Keratinocyte (primary cell): ENCODE measurements at regions not wholly inside any gene's neighbourhood (a gene's known extent, or its start where the extent isn't known, plus 50 kb on each side); places are given as distances from the start of the nearest gene placed in this dataset.

ENCODE experiments used
- DNase-seq: peaks from one replicate; pipeline ENCODE4 v3.0.0-alpha.2; 2011; ENCODE audit warnings: low read depth, missing footprints, low spot score
- FAIRE-seq: peaks from 2 replicates; lab custom pipeline; 2011; peaks lifted over from hg19 to GRCh38; lab: Jason Lieb, UNC
- H2AFZ ChIP-seq: 2 replicates; pipeline ENCODE4 v1.6.0; 2012; ENCODE audit warnings: low read length, control low read depth, inconsistent platforms; ENCODE audit not compliant: control insufficient read depth
- H3K27ac ChIP-seq: 2 replicates; pipeline ENCODE4 v1.5.1; 2011; ENCODE audit warnings: low read length; ENCODE audit not compliant: control insufficient read depth, insufficient read depth
- H3K27me3 ChIP-seq: 3 replicates; pipeline ENCODE4 v1.6.0; 2011; ENCODE audit warnings: low read length; ENCODE audit not compliant: control insufficient read depth, insufficient read depth; ENCODE audit errors: extremely low read depth
- H3K36me3 ChIP-seq, 2 experiments: 2 replicates in 1 of 2; 3 replicates in 1 of 2; pipeline ENCODE4 v1.5.1; 2011; ENCODE audit warnings: low read length in 2 of 2, mild to moderate bottlenecking in 1 of 2; ENCODE audit not compliant: control insufficient read depth in 2 of 2, insufficient read depth in 2 of 2; ENCODE audit errors: extremely low read depth in 1 of 2
- H3K4me1 ChIP-seq: 3 replicates; pipeline ENCODE4 v1.5.1; 2011; ENCODE audit warnings: low read length; ENCODE audit not compliant: control insufficient read depth, insufficient read depth; ENCODE audit errors: extremely low read depth
- H3K4me2 ChIP-seq: 3 replicates; pipeline ENCODE4 v1.6.0; 2011; ENCODE audit warnings: low read depth, low read length; ENCODE audit not compliant: control insufficient read depth, insufficient read depth; ENCODE audit errors: extremely low read depth
- H3K4me3 ChIP-seq, 3 experiments: fragments of 200-600 bp in 1 of 3; sonication (generic) in 1 of 3; 2 replicates in 2 of 3; 3 replicates in 1 of 3; pipeline ENCODE4 v1.5.1; 2011 to 2016; ENCODE audit warnings: low read length in 3 of 3, mild to moderate bottlenecking in 3 of 3, control low read depth in 2 of 3, inconsistent platforms in 1 of 3, low read depth in 1 of 3, mixed read lengths in 1 of 3, mixed run types in 1 of 3, moderate library complexity in 1 of 3; ENCODE audit not compliant: control insufficient read depth in 2 of 3, insufficient read depth in 2 of 3; ENCODE audit errors: extremely low read depth in 1 of 3
- H3K79me2 ChIP-seq: 2 replicates; pipeline ENCODE4 v1.6.0; 2012; ENCODE audit warnings: low read length; ENCODE audit not compliant: control insufficient read depth, insufficient read depth
- H3K9ac ChIP-seq: 3 replicates; pipeline ENCODE4 v1.6.0; 2011; ENCODE audit warnings: low read length; ENCODE audit not compliant: control insufficient read depth, insufficient read depth; ENCODE audit errors: extremely low read depth
- H3K9me1 ChIP-seq: 3 replicates; pipeline ENCODE4 v1.6.0; 2011; ENCODE audit warnings: low read length; ENCODE audit not compliant: control insufficient read depth, insufficient read depth; ENCODE audit errors: extremely low read depth
- H3K9me3 ChIP-seq: 2 replicates; pipeline ENCODE4 v1.5.1; 2012; ENCODE audit warnings: low read depth, low read length; ENCODE audit not compliant: control insufficient read depth
- H4K20me1 ChIP-seq: 3 replicates; pipeline ENCODE4 v1.6.0; 2011; ENCODE audit warnings: low read length; ENCODE audit not compliant: control insufficient read depth, insufficient read depth; ENCODE audit errors: extremely low read depth
- CTCF ChIP-seq, 3 experiments: IDR thresholded peaks in 1 of 3; conservative IDR thresholded peaks in 1 of 3; optimal IDR thresholded peaks in 1 of 3; 2 replicates in 2 of 3; 3 replicates in 1 of 3; pipeline versions ENCODE3 to v1.5.1; 2011; ENCODE audit warnings: low read length in 3 of 3, mild to moderate bottlenecking in 3 of 3, moderate library complexity in 2 of 3, control low read depth in 1 of 3, inconsistent platforms in 1 of 3; ENCODE audit not compliant: insufficient read depth in 2 of 3; ENCODE audit errors: extremely low read depth in 1 of 3
- EZH2 ChIP-seq: IDR thresholded peaks from one replicate; pipeline ENCODE4 v1.6.1; 2012; ENCODE audit warnings: inconsistent platforms, mild to moderate bottlenecking, low read length, moderate library complexity
- dilution Hi-C: fragments of 300-500 bp; cut with MboI; formaldehyde crosslinking; loops from one replicate; pipeline ENCODE4 v1.7.0; 2020; ENCODE audit warnings: low sequenced_read_pairs; ENCODE audit not compliant: extremely low pct_ligation_motif_present

- Histone ChIP-seq H3K27ac (no peak overlapping the region), H3K4me3 (no peak overlapping the region), H2AFZ (no peak overlapping the region), H3K9me1 (no peaks in the 10 kb centered on the region), H3K79me2 (no peaks in the 10 kb centered on the region), H3K4me2 (no peak overlapping the region), H3K27me3 (no peaks in the 10 kb centered on the region), H3K9ac (no peak overlapping the region), H4K20me1 (no peaks in the 10 kb centered on the region), H3K36me3 (no peaks in the 10 kb centered on the region), H3K9me3 (no peaks in the 10 kb centered on the region), H3K4me1 (no peaks in the 10 kb centered on the region)
- DNase-seq (no peak), FAIRE-seq (no peak)
- TF ChIP-seq EZH2: no peak
- no peak for TF ChIP-seq CTCF (optimal IDR thresholded peaks at IDR 0.05 in 1 of 3, IDR thresholded peaks at IDR 0.05 in 1 of 3, conservative IDR thresholded peaks at IDR 0.05 in 1 of 3; ENCODE audit: extremely low read depth in 1 of 3, insufficient read depth in 2 of 3, low read length in 3 of 3)
- dilution Hi-C loops: no loop called here
These were observed 107.0 kb upstream of the SPRED1 start for GRCh38 chr15:38145651-38146111.

- DNase-seq: no peak
- Histone ChIP-seq H3K27me3 (no peaks in the 10 kb centered on the region), H3K9me3 (no peaks in the 10 kb centered on the region), H3K27ac (no peak overlapping the region), H3K4me2 (no peak overlapping the region), H3K9ac (no peak overlapping the region), H3K79me2 (no peaks in the 10 kb centered on the region), H2AFZ (no peak overlapping the region), H3K4me3 (no peak overlapping the region), H3K9me1 (no peaks in the 10 kb centered on the region), H4K20me1 (no peaks in the 10 kb centered on the region), H3K36me3 (no peaks in the 10 kb centered on the region), H3K4me1 (no peaks in the 10 kb centered on the region)
- TF ChIP-seq EZH2 (no peak), CTCF (optimal IDR thresholded peaks at IDR 0.05 in 1 of 3, IDR thresholded peaks at IDR 0.05 in 1 of 3, conservative IDR thresholded peaks at IDR 0.05 in 1 of 3; ENCODE audit: extremely low read depth in 1 of 3, insufficient read depth in 2 of 3, low read length in 3 of 3) (no peak)
- FAIRE-seq: no peak
- dilution Hi-C loops: no loop called here
These were observed 105.4 kb upstream of the SPRED1 start for GRCh38 chr15:38147246-38147645.
